ENCODE measurements at regions not wholly inside any gene's neighbourhood (a gene's known extent, or its start where the extent isn't known, plus 50 kb on each side); places are given as distances from the start of the nearest gene placed in this dataset.

GRCh38 chr1:103362348-103363007 is 163.0 kb upstream of the RNPC3 start:
- ChIA-PET POLR2A (no interaction called here), CTCF (no interaction called here)
- Histone ChIP-seq H3K4me1 (ENCODE audit: control insufficient read depth in 2 of 2, insufficient read depth in 2 of 2, low read length in 2 of 2) (no peaks in the 10 kb centered on the region), H3K36me3 (ENCODE audit: control insufficient read depth in 2 of 3, insufficient read depth in 3 of 3, low read length in 3 of 3) (no peaks in the 10 kb centered on the region), H3K27ac (ENCODE audit: low read depth, low read length) (no peak overlapping the region), H3K4me3 (ENCODE audit: low read length) (no peak overlapping the region), H3K27me3 (ENCODE audit: control insufficient read depth in 2 of 2, insufficient read depth in 2 of 2, low read length in 2 of 2) (no peaks in the 10 kb centered on the region), H3K9me3 (ENCODE audit: control insufficient read depth in 2 of 3, low read length in 3 of 3) (no peaks in the 10 kb centered on the region)
- DNase-seq (no peak), ATAC-seq (no peak)
- Mint-ChIP-seq H3K27me3 (no peaks in the 10 kb centered on the region), H3K36me3 (no peaks in the 10 kb centered on the region), H3K4me1 (no peaks in the 10 kb centered on the region), H3K9me3 (peaks cover 0 to 4% (median 0%) of the 10 kb centered on the region in 11 donors), H3K4me3 (no peak overlapping the region), H3K27ac (no peak overlapping the region)
- intact Hi-C loops (cut with micrococcal nuclease), result loop anchor here in 1 of 2 donors (10.0 kb wide), 1 partner anchor 152 kb away; no protein-coding TSS in a partner anchor

GRCh38 chr1:103353391-103353790 is 172.1 kb upstream of the RNPC3 start:
- no peak for DNase-seq
- H3K36me3 Mint-ChIP-seq, result no peaks in the 10 kb centered on the region
- Histone ChIP-seq H3K27ac (ENCODE audit: low read depth, low read length) (no peak overlapping the region), H3K27me3 (ENCODE audit: control insufficient read depth in 2 of 2, insufficient read depth in 2 of 2, low read length in 2 of 2) (no peaks in the 10 kb centered on the region), H3K9me3 (ENCODE audit: control insufficient read depth in 2 of 3, low read length in 3 of 3) (no peaks in the 10 kb centered on the region), H3K36me3 (ENCODE audit: control insufficient read depth in 2 of 3, insufficient read depth in 3 of 3, low read length in 3 of 3) (no peaks in the 10 kb centered on the region), H3K4me1 (ENCODE audit: control insufficient read depth in 2 of 2, insufficient read depth in 2 of 2, low read length in 2 of 2) (no peaks in the 10 kb centered on the region), H3K4me3 (ENCODE audit: low read length) (no peak overlapping the region)
- POLR2A ChIA-PET, result no interaction called here
- no peak for ATAC-seq
- no peaks in the 10 kb centered on the region for H3K4me1 Mint-ChIP-seq
- intact Hi-C loops (cut with micrococcal nuclease), result no loop called here
- no peaks in the 10 kb centered on the region for H3K27me3 Mint-ChIP-seq
- H3K27ac Mint-ChIP-seq, result no peak overlapping the region
- H3K9me3 Mint-ChIP-seq, result peaks cover 0 to 6% (median 0%) of the 10 kb centered on the region in 11 donors
- CTCF ChIA-PET, result no interaction called here
- H3K4me3 Mint-ChIP-seq, result no peak overlapping the region

GRCh38 chr1:103348136-103348535 is 177.4 kb upstream of the RNPC3 start:
- Mint-ChIP-seq H3K4me3 (no peak overlapping the region), H3K36me3 (no peaks in the 10 kb centered on the region)
- POLR2A ChIA-PET, result no interaction called here

GRCh38 chr1:103344930-103345329 is 180.6 kb upstream of the RNPC3 start:
- ChIA-PET CTCF (no interaction called here), POLR2A (no interaction called here)
- ATAC-seq (no peak), DNase-seq (no peak)
- Histone ChIP-seq H3K4me1 (ENCODE audit: control insufficient read depth in 2 of 2, insufficient read depth in 2 of 2, low read length in 2 of 2) (no peaks in the 10 kb centered on the region), H3K36me3 (ENCODE audit: control insufficient read depth in 2 of 3, insufficient read depth in 3 of 3, low read length in 3 of 3) (no peaks in the 10 kb centered on the region), H3K27ac (ENCODE audit: low read depth, low read length) (no peak overlapping the region), H3K4me3 (ENCODE audit: low read length) (no peak overlapping the region), H3K27me3 (ENCODE audit: control insufficient read depth in 2 of 2, insufficient read depth in 2 of 2, low read length in 2 of 2) (no peaks in the 10 kb centered on the region), H3K9me3 (ENCODE audit: control insufficient read depth in 2 of 3, low read length in 3 of 3) (no peaks in the 10 kb centered on the region)
- H3K4me3 Mint-ChIP-seq, result no peak overlapping the region
- no peaks in the 10 kb centered on the region for H3K27me3 Mint-ChIP-seq
- H3K36me3 Mint-ChIP-seq, result no peaks in the 10 kb centered on the region
- H3K4me1 Mint-ChIP-seq, result no peaks in the 10 kb centered on the region
- intact Hi-C loops (cut with micrococcal nuclease), result no loop called here
- peaks cover 0 to 13% (median 0%) of the 10 kb centered on the region in 11 donors for H3K9me3 Mint-ChIP-seq
- no peak overlapping the region for H3K27ac Mint-ChIP-seq

More at GRCh38 chr1:103348136-103348535, 177.4 kb upstream of the RNPC3 start:
- H3K27me3 ChIP-seq (ENCODE audit: control insufficient read depth in 2 of 2, insufficient read depth in 2 of 2, low read length in 2 of 2), result no peaks in the 10 kb centered on the region
- CTCF ChIA-PET, result no interaction called here
- no peaks in the 10 kb centered on the region for H3K27me3 Mint-ChIP-seq
- no peaks in the 10 kb centered on the region for H3K4me1 Mint-ChIP-seq
- no peak overlapping the region for H3K27ac Mint-ChIP-seq
- no peaks in the 10 kb centered on the region for H3K36me3 ChIP-seq (ENCODE audit: control insufficient read depth in 2 of 3, insufficient read depth in 3 of 3, low read length in 3 of 3)
- no peak overlapping the region for H3K27ac ChIP-seq (ENCODE audit: low read depth, low read length)
- no peak overlapping the region for H3K4me3 ChIP-seq (ENCODE audit: low read length)
- DNase-seq (no peak), ATAC-seq (no peak)
- intact Hi-C loops (cut with micrococcal nuclease), result no loop called here
- peaks cover 0 to 7% (median 0%) of the 10 kb centered on the region in 11 donors for H3K9me3 Mint-ChIP-seq
- no peaks in the 10 kb centered on the region for H3K9me3 ChIP-seq (ENCODE audit: control insufficient read depth in 2 of 3, low read length in 3 of 3)
- H3K4me1 ChIP-seq (ENCODE audit: control insufficient read depth in 2 of 2, insufficient read depth in 2 of 2, low read length in 2 of 2), result no peaks in the 10 kb centered on the region

- no peaks in the 10 kb centered on the region for H3K36me3 ChIP-seq (ENCODE audit: control insufficient read depth in 2 of 3, insufficient read depth in 3 of 3, low read length in 3 of 3)
- no peaks in the 10 kb centered on the region for H3K9me3 ChIP-seq (ENCODE audit: control insufficient read depth in 2 of 3, low read length in 3 of 3)
- no peak overlapping the region for H3K4me3 ChIP-seq (ENCODE audit: low read length)
- CTCF ChIA-PET, result interaction anchor here (0.6 kb wide), 1 partner anchor 840 kb away, joined by 3 read pairs; no protein-coding TSS in a partner anchor
- H3K4me1 ChIP-seq (ENCODE audit: control insufficient read depth in 2 of 2, insufficient read depth in 2 of 2, low read length in 2 of 2), result no peaks in the 10 kb centered on the region
- ATAC-seq (no peak), DNase-seq (no peak)
- intact Hi-C loops (cut with micrococcal nuclease), result no loop called here
- Mint-ChIP-seq H3K36me3 (no peaks in the 10 kb centered on the region), H3K27me3 (no peaks in the 10 kb centered on the region), H3K4me1 (no peaks in the 10 kb centered on the region), H3K9me3 (peaks cover 0 to 13% (median 0%) of the 10 kb centered on the region in 11 donors), H3K27ac (no peak overlapping the region), H3K4me3 (no peak overlapping the region)
- no peaks in the 10 kb centered on the region for H3K27me3 ChIP-seq (ENCODE audit: control insufficient read depth in 2 of 2, insufficient read depth in 2 of 2, low read length in 2 of 2)
- no peak overlapping the region for H3K27ac ChIP-seq (ENCODE audit: low read depth, low read length)
- POLR2A ChIA-PET, result no interaction called here
Observed at GRCh38 chr1:103341377-103341880, 184.1 kb upstream of the RNPC3 start.

GRCh38 chr1:103337779-103338178 is 187.7 kb upstream of the RNPC3 start:
- no peak for DNase-seq
- no peaks in the 10 kb centered on the region for H3K36me3 ChIP-seq (ENCODE audit: control insufficient read depth in 2 of 3, insufficient read depth in 3 of 3, low read length in 3 of 3)
- H3K9me3 Mint-ChIP-seq, result peaks cover 0 to 7% (median 0%) of the 10 kb centered on the region in 11 donors
- no peaks in the 10 kb centered on the region for H3K9me3 ChIP-seq (ENCODE audit: control insufficient read depth in 2 of 3, low read length in 3 of 3)
- intact Hi-C loops (cut with micrococcal nuclease), result no loop called here
- H3K27ac Mint-ChIP-seq, result no peak overlapping the region
- ATAC-seq, result no peak
- H3K27me3 ChIP-seq (ENCODE audit: control insufficient read depth in 2 of 2, insufficient read depth in 2 of 2, low read length in 2 of 2), result no peaks in the 10 kb centered on the region
- CTCF ChIA-PET, result interaction anchor here (0.7 kb wide), 1 partner anchor 16 kb away, joined by 3 read pairs; no protein-coding TSS in a partner anchor
- no peaks in the 10 kb centered on the region for H3K4me1 ChIP-seq (ENCODE audit: control insufficient read depth in 2 of 2, insufficient read depth in 2 of 2, low read length in 2 of 2)
- H3K4me1 Mint-ChIP-seq, result no peaks in the 10 kb centered on the region
- H3K27ac ChIP-seq (ENCODE audit: low read depth, low read length), result no peak overlapping the region
- POLR2A ChIA-PET, result no interaction called here
- H3K27me3 Mint-ChIP-seq, result no peaks in the 10 kb centered on the region
- H3K4me3 ChIP-seq (ENCODE audit: low read length), result no peak overlapping the region
- no peak overlapping the region for H3K4me3 Mint-ChIP-seq
- H3K36me3 Mint-ChIP-seq, result no peaks in the 10 kb centered on the region

- H3K27ac Mint-ChIP-seq, result no peak overlapping the region
- intact Hi-C loops (cut with micrococcal nuclease), result no loop called here
- DNase-seq, result no peak
- no peak overlapping the region for H3K4me3 ChIP-seq (ENCODE audit: low read length)
- no peaks in the 10 kb centered on the region for H3K4me1 ChIP-seq (ENCODE audit: control insufficient read depth in 2 of 2, insufficient read depth in 2 of 2, low read length in 2 of 2)
- ChIA-PET CTCF (no interaction called here), POLR2A (no interaction called here)
- H3K4me3 Mint-ChIP-seq, result no peak overlapping the region
- H3K27ac ChIP-seq (ENCODE audit: low read depth, low read length), result no peak overlapping the region
- ATAC-seq, result no peak
- no peaks in the 10 kb centered on the region for H3K36me3 Mint-ChIP-seq
- H3K27me3 Mint-ChIP-seq, result no peaks in the 10 kb centered on the region
- no peaks in the 10 kb centered on the region for H3K9me3 ChIP-seq (ENCODE audit: control insufficient read depth in 2 of 3, low read length in 3 of 3)
- H3K27me3 ChIP-seq (ENCODE audit: control insufficient read depth in 2 of 2, insufficient read depth in 2 of 2, low read length in 2 of 2), result peaks cover 0 to 2% of the 10 kb centered on the region in 2 donors
- H3K4me1 Mint-ChIP-seq, result no peaks in the 10 kb centered on the region
- H3K36me3 ChIP-seq (ENCODE audit: control insufficient read depth in 2 of 3, insufficient read depth in 3 of 3, low read length in 3 of 3), result no peaks in the 10 kb centered on the region
- H3K9me3 Mint-ChIP-seq, result peaks cover 0 to 2% (median 0%) of the 10 kb centered on the region in 11 donors
Observed at GRCh38 chr1:103336408-103336807, 189.1 kb upstream of the RNPC3 start.
